ENCODE measurements at regions not wholly inside any gene's neighbourhood (a gene's known extent, or its start where the extent isn't known, plus 50 kb on each side); places are given as distances from the start of the nearest gene placed in this dataset.

DNA sequence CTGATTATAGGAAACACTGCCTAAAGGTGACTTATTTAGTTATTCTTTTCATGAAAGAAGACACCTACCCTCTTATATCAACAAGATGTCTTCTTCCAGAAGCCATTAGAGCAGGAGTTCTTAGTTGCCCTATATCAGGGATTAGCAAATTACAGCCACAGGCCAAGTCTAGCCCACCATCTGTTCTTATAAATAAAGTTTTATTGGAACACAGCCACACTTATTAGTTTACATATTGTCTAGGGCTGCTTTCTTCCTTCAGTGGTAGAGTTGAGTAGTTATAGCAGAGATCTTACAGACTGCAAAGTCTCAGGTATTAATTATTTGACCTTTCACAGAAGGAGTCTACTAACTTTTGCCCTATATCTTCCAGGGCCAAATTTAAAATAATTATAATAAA lies 157.2 kb upstream of the NOCT start:
- DNase-seq (ENCODE audit: low read depth in 2 of 2) = no peak

DNA sequence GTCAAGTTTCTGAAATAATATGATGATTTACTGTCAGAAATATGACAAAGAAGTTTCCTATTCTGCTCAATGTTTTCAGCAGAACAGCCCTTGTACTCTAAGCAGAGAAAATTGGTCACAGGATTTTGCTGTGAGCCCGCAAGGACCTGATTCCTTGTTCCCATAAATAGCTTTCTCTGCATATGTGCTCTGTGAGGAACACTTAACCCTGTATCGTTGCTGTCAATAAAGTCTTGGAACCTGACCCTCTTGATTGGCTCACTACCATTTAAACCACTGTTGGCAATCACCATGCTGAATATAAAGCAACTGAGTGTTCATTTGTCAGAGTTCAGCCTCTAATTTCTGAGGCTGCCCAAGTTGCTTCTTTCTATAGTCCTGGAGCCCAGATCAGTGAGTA lies 158.2 kb upstream of the NOCT start:
- no peak for DNase-seq (ENCODE audit: low read depth in 2 of 2)

DNA sequence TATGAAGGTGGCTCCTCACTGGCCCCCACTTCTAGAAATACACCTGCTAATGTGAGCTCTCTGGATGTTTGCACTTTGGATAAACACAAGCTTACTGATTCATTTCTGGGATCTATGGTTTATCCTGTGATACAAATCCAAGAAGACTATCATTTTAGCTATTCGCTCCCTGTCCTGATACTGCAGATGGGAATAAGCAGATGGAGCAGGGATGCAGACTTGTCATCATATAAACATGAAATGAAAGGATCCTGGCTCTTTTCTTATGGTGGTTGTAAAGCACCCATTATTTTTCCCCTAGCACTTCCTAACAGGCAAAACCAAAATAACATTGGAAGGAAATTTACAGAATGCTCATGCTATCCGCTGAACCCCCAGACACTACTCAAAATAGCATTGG lies 162.9 kb upstream of the NOCT start:
- no peak for DNase-seq (ENCODE audit: low read depth in 2 of 2)

DNA sequence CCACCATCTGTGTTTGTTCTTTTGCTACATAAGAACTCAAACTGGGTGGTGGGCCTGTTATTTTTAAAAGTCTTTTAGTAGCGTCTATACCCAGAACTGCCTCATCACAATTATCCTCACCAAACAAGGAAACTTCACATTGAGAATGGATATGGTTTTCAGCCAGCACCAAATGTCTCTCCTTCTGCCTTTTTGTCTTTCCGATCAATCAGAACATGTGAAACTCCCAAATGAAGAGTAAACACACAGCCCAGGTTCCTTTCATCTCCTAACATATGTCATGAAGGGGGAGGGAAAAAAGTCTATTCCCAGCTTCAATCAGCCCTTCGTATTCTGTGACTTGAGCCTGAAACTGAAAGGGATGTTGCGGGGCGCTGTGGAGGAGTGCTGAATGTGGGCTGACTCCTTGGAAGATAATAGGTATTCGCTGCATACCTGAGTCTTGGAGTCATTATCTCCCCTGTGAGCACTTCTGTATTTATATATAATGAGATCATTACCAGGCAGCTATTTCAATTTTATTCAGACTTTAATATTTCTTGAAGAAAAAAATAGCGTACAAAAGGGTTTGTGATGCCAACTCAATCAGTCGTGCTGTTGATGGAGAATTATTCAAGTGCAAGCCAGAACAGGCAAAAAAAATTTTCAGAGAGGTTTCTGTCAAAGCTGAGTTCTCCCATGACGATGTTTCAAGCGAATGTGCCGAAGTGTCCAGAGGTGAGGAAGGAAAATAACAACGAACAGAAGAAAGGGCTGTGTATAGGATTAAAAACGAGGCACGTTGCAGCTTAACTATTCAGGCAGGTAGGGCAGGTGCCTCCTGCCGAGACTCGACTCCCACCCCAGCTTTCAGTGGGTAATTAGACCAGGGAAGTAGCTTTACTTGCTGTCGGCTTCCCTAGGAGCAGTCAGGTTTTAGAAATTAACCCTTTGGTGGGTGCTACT lies 163.9 kb upstream of the NOCT start:
- DNase-seq (ENCODE audit: low read depth in 2 of 2) = no peak

DNA sequence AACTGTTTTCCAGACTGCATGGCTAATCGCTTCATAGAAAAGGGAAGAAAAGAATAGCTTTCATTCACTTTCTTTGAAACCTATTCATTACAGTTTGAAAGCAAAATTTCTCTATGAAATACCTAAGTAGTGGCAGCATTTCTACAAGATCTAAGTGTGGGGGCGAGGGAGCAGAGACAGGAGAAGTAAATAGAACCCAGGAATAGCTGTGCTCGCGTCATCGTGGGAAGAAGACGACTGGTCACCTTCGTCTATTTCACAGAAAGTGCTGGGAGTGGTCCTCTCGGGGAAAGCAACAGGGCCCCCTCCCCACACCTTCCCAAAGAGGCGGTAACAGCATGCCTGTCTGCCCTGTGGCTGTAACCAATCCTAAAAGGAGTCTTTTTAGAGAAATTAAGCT lies 169.9 kb upstream of the NOCT start:
- DNase-seq (ENCODE audit: low read depth in 2 of 2) = no peak

DNA sequence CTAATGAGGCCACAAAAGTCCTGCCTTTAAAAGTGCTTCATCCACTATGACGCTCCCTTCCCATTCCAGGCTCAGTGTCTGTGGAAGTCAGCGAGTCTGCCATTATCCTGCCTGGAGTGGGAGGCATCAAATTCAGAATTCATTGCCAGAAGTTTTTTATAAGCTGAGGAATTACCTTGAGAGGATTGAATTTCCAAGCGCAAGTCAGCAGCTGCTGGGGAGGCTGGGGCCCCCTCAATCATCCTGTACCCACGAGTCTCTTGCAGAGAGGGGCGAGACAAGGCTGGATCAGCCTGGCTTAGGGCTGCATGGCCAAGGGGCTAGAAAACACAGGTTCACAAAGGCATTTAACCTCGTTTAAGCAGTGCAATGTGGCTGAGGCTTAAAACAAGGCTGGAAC lies 170.5 kb upstream of the NOCT start:
- no peak for DNase-seq (ENCODE audit: low read depth in 2 of 2)

DNA sequence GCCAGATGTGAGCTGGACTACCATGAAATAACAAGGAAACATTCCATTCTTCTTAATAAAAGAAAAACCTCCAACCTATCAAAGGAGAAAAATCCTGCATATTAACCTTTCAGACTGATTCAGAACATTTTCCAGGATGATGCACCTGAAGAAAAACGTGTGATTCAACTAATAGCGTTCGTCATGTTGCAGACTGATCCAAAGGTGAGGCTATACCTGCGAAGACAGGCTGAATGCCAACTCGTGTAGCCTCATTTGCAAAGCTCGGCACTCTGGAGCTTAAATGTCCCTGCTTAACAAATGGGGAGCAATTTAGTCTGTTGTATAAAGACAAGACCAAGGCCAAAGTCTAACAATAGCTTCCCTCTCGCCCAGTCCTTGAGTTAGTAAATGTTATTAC lies 172.0 kb upstream of the NOCT start:
- no peak for DNase-seq (ENCODE audit: low read depth in 2 of 2)

DNA sequence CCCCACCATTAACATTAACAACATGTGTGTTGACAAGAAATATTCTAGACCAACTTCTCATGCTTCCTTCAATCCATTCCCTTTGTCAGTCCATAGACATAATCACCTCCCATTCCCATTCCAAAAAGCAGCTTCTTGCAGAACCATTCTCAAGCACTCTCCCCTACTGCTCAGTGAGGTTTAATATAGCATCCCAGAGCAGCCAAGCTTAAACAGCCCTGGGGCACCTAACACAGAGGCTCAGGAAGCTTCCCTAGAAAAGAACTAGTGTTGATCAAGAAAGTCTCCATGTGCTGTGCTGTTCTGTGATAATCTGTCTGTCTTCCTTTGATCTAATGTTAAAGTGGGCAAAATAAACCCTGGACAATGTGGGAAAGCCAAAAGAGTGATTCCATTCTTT lies 174.2 kb upstream of the NOCT start:
- DNase-seq (ENCODE audit: low read depth in 2 of 2) = no peak

DNA sequence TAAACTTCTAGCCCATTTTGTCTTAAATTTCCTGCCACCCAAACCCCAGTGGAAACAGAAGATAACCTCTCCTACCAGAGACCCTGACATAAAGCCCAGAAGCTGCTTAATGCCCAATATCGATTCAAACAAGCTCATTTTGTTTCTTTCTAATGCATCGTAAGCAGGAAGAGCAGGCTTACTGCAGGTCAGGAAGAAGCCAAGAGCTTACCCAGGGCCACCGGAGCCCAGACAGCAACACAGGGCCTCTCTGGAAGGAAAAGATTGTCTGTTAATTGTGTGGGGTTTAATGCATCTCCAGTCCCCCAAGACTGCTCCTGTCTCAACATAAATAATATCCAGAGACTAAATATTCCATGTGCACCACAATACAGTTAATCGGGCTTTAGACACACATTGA lies 177.3 kb upstream of the NOCT start:
- DNase-seq (ENCODE audit: low read depth in 2 of 2) = no peak

DNA sequence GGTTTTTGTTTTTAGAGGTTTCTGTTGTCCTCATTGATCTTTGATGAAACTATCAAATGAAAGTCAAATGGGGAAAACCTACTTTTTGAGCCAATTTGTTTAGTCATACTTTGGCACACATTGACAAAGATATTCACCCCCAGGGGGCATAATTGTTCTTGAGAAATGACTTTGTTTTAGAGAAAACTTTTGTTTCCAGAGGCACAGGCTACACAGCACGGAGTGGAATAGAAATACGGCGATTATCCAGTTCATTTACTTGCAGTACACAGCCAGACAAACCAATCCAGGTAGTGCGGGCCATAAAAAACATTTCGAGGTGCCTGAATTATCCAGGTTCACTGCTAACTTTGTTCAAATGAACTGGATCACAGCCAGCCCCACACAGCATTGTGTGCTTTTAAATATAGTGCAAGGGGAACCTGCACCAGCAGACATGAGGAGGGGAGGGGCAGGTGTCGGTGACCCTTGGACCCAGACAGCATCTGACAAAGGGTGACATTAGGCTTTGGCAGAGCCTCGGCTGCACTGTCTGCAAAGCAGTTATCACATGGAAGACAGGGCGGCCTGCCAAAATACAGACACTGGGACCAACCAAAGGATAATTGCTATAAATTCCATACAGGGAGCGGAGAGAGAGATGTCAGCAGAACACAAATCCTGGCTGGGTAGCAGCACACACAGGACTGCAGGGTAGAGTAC lies 179.6 kb upstream of the NOCT start:
- no peak for DNase-seq (ENCODE audit: low read depth in 2 of 2)

DNA sequence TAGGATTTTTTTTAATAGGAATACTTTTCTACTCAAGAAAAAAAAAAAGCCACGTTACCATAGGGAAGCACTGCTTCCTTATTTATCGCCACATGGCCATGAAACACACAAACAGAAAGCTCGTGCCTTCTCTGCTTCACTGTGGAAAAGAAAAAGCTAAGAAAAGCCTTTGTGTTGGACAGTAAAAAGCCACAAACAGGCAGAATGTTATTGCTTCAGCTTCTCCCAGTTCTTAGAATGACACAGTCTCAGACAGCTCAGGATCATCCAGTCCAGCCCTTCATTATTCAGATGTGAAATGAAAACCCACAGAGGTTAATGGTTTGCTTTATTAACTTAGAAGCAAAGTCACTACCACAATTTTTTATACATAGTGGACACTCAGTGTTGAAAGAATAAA lies 181.6 kb upstream of the NOCT start:
- DNase-seq (ENCODE audit: low read depth in 2 of 2) = no peak

DNA sequence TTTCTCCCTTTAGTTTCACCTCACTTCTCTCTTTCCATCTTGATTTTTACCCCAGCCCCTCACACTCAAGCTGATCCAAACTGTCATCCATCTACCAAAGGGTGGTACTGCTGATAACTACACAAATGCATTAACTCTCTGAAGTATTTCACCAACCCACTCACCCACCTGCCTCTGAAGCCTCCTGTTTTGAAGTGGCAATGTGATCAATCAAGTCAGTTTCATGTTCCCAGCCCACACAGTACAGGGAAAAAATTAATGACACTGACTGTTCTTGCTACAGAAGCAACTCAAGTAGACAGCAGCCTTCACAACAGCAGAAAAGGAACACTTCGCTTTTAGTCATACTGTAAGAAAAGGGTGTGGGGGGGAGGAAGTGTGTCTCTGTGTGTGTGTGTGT lies 183.0 kb upstream of the NOCT start:
- no peak for DNase-seq (ENCODE audit: low read depth in 2 of 2)

DNA sequence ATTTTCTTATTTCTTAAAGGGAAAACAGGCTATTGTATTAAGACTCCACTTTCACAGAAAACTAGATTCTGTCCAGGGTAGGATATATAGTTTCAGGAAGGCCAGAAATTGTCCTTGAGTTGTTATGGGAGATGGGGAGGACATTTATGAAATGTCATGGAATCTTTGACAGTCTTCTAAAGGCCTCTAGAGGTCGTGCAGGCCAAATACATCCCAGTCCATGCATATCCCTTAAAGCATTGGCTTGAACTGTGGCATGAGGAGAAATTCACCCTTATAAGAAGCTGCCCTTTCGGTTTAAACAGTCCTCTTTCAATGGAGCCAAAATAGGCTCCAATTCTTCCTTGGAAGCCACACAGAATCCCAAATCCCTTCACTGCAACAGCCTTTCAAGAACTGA lies 183.6 kb upstream of the NOCT start:
- DNase-seq (ENCODE audit: low read depth in 2 of 2) = no peak

DNA sequence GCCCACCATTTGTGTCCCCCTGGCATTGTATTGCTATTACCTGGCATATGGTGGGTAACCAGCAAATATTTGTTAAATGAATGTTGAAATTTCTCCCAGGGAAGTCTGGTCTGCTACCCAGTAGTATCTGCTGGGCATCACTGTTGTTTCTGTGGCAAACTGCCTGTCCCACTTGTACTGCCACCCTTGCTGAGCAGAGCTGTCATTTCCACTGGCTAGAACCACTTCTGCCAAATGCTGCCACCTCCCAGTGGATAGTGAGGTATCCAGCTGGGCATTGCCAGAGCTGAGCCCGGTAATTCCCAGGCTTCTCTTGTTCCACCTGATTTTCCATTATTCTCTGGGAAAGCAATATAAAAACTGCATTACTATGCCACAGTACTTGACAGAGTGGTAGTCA lies 186.7 kb upstream of the NOCT start:
- DNase-seq (ENCODE audit: low read depth in 2 of 2) = no peak

DNA sequence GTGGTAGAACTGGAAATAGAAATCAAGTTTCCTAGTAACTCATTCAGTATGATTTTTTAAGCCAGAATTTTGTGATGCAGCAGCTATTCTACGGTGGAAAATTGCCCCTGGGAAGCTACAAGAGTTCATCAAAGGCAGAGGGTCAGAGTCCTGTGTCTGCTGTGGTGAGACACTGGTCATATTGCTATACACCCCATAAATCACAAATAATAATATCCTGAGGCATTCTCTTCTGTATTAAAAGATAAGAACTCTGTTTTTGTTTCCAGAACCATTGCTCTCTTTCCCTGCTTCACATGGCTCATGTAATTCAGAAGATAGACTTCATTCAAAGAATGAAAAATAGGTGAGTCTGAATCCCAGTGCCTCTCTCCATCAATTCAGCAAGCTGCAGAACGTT lies 188.8 kb upstream of the NOCT start:
- no peak for DNase-seq (ENCODE audit: low read depth in 2 of 2)

DNA sequence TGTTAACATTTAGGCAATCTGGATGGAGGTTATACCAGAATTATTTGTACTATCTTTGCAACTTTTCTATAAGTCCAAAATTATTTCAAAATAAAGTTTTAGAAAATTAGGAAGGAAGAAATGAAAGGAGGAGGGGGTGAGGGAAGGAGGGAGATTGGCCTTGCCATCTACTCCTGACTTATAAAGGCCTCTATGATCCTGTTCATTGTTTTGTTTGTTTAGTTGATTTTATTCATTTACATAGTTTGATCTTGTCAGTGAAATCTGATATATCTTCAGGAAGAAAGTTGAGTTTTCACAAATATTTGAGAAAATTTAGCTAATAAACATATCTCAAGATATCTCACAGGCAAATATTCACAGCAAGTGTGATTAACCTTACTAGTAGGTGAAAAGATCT lies 189.3 kb upstream of the NOCT start:
- DNase-seq (ENCODE audit: low read depth in 2 of 2) = no peak

DNA sequence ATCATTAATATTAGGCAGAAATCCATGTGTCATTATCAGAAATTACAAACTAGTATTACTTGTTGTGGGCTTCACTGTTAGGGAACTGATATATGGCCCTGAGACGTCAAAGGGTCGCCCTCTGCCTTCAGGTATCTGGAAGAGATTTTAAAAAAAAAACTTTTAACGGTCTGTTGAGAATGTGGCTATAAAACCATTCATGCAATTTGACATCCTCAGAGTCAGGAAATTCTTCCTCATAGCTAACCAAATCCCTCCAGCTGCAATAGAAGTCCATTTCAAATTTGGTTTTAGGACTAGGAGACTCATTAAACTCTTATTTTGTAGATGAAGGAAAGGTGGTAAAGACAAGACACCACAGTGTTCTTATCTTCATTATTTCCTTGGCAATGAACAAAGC lies 194.2 kb upstream of the NOCT start:
- no peak for DNase-seq (ENCODE audit: low read depth in 2 of 2)

DNA sequence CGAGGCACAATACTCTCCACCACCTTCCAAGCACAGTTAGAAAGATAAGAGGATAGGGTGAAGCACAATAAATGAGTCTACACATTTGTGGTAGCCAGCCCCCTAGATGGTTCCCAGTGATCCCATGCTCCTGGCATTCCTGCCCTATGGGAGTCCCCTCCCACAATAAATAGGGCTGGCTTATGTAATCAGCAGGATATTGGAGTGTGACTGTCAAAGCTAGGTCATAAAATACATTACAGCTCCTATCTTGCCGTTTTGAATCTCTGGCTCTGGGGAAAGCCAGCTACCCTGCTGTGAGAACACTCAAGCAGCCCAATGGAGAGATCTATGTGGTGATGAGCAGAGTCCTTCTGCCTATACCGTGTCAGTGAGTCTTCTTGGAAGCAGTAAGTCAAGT lies 198.7 kb upstream of the NOCT start:
- no peak for DNase-seq (ENCODE audit: low read depth in 2 of 2)

DNA sequence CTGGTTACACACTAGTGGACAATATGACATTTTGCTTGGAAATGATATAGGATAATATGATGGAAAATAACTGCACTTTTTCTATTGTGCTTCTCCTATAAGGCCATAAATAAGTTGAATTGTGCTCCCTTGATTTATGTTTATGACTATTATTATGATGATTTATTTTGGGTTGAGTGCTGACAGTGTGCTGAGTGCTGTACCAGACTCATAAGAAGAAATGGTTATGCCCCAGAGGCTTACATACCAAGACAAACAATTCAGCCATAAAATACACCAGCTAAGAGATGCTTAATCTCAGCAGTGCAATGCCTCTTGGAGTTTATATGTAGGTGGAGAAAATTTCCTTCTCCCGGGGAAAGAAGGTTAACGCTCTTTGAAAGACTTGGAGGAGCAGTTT lies 199.8 kb upstream of the NOCT start:
- DNase-seq (ENCODE audit: low read depth in 2 of 2) = no peak

DNA sequence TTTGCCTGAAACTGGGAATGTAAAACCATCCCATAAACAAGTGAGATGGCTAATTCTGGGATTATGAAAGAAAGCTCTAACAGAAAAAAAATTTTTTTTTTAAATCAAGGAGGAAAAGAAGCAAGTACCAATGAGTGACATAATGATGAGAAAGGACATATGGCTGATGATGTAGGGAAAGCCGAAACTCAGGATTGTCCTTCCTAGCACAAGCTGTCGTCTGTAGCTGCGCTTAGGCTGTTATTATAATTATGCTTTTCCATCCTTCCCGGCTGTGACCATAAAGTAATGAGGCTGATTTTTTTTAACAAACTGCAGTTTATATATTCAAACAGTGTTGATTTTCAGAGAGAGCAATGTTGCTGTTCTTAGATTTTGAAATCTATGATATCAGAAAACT lies 209.8 kb upstream of the NOCT start:
- no peak for DNase-seq (ENCODE audit: low read depth in 2 of 2)

DNA sequence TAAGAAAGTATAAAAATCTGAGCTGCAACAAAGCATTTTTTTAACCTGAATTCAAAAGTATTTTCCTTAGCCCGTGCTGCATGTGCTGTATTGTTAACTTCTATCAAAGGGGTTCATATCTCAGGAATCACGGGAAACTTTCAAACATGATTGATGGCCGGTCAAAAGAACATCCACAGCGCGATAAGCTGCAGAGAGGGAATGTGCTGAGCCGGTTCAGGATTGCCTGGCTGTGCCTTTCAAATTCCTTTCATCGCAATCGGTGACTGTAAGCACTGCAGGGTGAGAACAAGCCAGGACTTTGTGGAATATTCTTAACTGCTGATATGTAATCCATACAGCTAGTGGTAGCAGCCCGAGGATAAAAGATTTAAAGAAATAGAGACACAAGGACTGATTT lies 210.9 kb upstream of the NOCT start:
- no peak for DNase-seq (ENCODE audit: low read depth in 2 of 2)

DNA sequence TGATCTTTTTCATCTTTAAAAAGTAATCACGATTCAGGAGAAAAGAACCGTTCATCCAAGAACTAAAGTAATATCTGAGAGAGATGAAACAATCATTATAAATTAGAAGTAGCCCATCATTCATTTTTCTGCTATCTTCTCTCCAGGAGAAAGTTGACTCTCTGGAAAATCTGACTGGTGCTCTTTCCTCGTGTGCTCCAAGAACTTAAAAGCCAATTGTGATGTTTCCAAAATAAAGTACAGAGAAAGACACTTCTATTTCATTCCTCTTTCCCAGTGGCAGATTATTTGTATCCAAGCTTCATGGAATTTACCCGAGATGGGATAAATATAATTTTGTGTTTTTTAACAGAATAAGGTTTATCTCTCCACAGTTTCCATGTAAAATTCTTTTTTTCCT lies 212.5 kb upstream of the NOCT start:
- no peak for DNase-seq (ENCODE audit: low read depth in 2 of 2)

DNA sequence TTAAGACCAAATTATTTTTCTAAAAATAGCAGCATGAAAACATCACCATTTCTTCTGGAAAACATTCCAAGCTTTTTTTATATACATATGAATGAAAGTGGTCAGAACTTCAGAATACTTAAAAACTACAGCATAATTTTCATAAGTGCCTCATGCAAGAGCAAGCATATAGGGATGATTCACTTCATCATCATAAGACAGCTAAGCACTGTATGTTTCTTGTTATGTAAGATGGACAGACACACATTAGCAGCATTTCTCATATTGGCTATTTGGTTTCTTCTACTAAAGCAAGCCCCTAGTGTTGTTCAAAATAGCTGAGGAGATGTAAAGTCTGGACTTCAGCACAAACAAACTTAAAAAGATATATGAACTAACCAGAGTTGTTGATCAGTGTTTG lies 213.1 kb upstream of the NOCT start:
- DNase-seq (ENCODE audit: low read depth in 2 of 2) = no peak

DNA sequence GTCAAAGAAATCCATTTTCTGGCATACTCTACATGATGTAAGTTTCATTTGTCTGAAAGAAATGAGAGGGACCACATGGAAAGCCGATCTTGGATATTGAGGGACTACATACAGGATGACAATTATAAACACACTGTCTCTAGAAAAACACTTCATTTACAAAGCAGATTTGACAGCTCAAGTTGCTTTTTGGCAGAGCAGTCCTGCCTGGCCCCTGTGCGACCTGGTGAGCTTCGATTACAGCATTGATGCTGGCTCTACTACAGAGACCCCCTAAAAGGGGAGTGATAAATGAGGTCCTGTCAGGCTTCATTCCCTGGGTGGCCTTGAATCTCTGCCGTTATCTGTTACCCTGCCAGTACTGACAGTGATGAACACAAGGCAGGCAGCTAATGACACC lies 215.2 kb upstream of the NOCT start:
- no peak for DNase-seq (ENCODE audit: low read depth in 2 of 2)
